ENCODE measurements at regions not wholly inside any gene's neighbourhood (a gene's known extent, or its start where the extent isn't known, plus 50 kb on each side); places are given as distances from the start of the nearest gene placed in this dataset.

DNA sequence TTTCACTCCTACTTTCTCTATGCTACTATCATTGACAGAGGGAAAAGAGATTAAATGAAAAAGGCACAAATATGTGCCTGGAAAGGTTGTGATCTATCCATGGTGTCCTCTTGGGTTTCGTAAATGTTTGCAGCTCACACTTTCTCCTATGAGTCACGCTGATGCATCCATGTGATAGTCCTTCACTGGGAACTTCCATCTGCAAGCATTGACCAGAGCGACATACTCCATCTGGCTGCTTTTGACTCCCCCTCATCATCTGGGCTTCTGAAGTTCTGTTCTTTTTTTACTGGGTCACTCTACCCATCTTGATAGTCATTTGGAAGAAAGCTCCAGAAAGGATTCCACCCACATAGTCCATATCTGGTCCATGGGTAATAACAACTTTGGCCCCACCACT, 84.7 kb upstream of the NDST3 start:
- no peak for TF ChIP-seq PPARA (CRISPR knock-in tag; IDR thresholded peaks at IDR 0.05; ENCODE audit: borderline replicate concordance)
- ATAC-seq = no peak

DNA sequence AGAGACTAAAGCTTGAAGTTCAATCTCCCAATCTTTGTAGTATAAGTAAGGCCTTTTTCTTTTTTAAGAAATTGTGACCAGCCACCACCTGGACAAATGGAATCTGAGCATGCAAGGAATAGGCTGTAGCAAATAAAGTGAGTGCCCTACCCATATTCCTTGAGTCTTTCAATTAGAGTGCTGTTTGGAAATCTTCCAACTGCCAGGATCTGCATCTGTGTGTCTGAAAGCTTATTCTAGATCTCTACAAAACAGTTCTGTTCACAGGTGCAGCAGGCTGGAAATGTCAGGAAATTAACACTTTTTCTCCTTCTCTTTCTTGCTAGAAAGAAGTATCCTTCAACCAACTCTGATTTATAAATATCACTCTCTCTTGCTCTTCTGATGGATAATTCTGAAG, 76.7 kb upstream of the NDST3 start:
- ATAC-seq = no peak
- TF ChIP-seq ZNF70 (CRISPR knock-in tag; IDR thresholded peaks at IDR 0.05) = no peak
- TF ChIP-seq, protein P1, sequence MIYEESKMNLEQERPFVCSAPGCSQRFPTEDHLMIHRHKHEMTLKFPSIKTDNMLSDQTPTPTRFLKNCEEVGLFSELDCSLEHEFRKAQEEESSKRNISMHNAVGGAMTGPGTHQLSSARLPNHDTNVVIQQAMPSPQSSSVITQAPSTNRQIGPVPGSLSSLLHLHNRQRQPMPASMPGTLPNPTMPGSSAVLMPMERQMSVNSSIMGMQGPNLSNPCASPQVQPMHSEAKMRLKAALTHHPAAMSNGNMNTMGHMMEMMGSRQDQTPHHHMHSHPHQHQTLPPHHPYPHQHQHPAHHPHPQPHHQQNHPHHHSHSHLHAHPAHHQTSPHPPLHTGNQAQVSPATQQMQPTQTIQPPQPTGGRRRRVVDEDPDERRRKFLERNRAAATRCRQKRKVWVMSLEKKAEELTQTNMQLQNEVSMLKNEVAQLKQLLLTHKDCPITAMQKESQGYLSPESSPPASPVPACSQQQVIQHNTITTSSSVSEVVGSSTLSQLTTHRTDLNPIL (CRISPR knock-in tag; IDR thresholded peaks at IDR 0.05; ENCODE audit: low read depth) = no peak

DNA sequence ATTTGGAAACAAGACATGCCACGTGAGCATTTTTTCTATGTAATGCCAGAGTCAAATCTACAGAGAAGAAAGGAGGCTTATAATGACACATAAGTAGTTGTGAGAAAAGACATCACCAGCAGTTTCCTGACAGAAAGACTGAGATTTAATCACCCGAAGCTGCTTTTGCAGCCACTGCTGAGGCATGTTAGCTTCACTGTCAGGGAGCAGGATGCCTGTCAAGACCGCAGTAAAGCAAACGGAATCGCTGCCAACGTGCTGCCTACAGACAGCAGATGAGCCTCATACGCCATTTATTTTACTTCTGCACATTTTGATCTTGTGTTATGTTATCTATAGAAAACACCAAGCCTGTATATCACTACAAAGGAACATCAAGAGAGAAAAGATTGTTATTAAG, 68.7 kb upstream of the NDST3 start:
- TF ChIP-seq ZNF565 (CRISPR knock-in tag; conservative IDR thresholded peaks at IDR 0.05; ENCODE audit: low read depth) = no peak
- no peak for TF ChIP-seq PPARA (CRISPR knock-in tag; IDR thresholded peaks at IDR 0.05; ENCODE audit: borderline replicate concordance)
- TF ChIP-seq, protein P2, sequence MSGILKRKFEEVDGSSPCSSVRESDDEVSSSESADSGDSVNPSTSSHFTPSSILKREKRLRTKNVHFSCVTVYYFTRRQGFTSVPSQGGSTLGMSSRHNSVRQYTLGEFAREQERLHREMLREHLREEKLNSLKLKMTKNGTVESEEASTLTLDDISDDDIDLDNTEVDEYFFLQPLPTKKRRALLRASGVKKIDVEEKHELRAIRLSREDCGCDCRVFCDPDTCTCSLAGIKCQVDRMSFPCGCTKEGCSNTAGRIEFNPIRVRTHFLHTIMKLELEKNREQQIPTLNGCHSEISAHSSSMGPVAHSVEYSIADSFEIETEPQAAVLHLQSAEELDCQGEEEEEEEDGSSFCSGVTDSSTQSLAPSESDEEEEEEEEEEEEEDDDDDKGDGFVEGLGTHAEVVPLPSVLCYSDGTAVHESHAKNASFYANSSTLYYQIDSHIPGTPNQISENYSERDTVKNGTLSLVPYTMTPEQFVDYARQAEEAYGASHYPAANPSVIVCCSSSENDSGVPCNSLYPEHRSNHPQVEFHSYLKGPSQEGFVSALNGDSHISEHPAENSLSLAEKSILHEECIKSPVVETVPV (CRISPR knock-in tag; IDR thresholded peaks at IDR 0.05) = no peak
- no peak for TF ChIP-seq OSR1 (CRISPR knock-in tag; IDR thresholded peaks at IDR 0.05)
- no peak for TF ChIP-seq ISL1 (CRISPR knock-in tag; IDR thresholded peaks at IDR 0.05)
- TF ChIP-seq ZNF70 (CRISPR knock-in tag; IDR thresholded peaks at IDR 0.05) = no peak
- TF ChIP-seq, protein P3, sequence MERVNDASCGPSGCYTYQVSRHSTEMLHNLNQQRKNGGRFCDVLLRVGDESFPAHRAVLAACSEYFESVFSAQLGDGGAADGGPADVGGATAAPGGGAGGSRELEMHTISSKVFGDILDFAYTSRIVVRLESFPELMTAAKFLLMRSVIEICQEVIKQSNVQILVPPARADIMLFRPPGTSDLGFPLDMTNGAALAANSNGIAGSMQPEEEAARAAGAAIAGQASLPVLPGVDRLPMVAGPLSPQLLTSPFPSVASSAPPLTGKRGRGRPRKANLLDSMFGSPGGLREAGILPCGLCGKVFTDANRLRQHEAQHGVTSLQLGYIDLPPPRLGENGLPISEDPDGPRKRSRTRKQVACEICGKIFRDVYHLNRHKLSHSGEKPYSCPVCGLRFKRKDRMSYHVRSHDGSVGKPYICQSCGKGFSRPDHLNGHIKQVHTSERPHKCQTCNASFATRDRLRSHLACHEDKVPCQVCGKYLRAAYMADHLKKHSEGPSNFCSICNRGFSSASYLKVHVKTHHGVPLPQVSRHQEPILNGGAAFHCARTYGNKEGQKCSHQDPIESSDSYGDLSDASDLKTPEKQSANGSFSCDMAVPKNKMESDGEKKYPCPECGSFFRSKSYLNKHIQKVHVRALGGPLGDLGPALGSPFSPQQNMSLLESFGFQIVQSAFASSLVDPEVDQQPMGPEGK (CRISPR knock-in tag; IDR thresholded peaks at IDR 0.05; ENCODE audit: borderline replicate concordance) = no peak
- no peak for TF ChIP-seq SNAI2 (CRISPR knock-in tag; IDR thresholded peaks at IDR 0.05)
- TF ChIP-seq TCF4 (CRISPR knock-in tag; IDR thresholded peaks at IDR 0.05; ENCODE audit: borderline replicate concordance) = no peak
- peak; percentile 32; the same call in 1 of the 3 replicates for ATAC-seq

DNA sequence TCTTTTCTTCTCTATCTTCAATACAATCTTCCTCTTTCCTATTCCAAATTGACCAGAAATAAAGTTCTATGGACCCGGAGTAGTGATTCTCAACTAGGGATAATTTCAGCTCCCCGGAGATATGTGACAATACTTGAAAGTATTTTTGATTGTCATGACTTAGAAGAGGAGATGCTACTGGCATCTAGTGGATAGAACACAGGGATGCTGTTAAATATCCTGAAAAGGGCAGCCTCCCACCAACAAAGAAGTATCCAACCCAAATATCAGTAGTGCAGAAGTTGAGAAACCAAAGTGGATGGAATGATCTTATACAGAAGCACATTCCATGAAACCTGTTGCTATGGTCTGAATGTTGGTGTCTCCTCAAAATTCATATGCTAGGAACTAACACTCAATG, 65.7 kb upstream of the NDST3 start:
- peak; percentile 49; the same call in 1 of the 3 replicates for ATAC-seq
- TF ChIP-seq ESRRG (CRISPR knock-in tag; IDR thresholded peaks at IDR 0.05) (no peak), ZFP30 (CRISPR knock-in tag; IDR thresholded peaks at IDR 0.05) (no peak), ZFP3 (CRISPR knock-in tag; IDR thresholded peaks at IDR 0.05) (no peak), ISL1 (CRISPR knock-in tag; IDR thresholded peaks at IDR 0.05) (no peak), ZNF70 (CRISPR knock-in tag; IDR thresholded peaks at IDR 0.05) (no peak), ZC3H10 (CRISPR knock-in tag; IDR thresholded peaks at IDR 0.05) (no peak), CSDC2 (CRISPR knock-in tag; IDR thresholded peaks at IDR 0.05) (no peak), ZNF565 (CRISPR knock-in tag; conservative IDR thresholded peaks at IDR 0.05; ENCODE audit: low read depth) (no peak), TCF4 (CRISPR knock-in tag; IDR thresholded peaks at IDR 0.05; ENCODE audit: borderline replicate concordance) (no peak), RARB (CRISPR knock-in tag; IDR thresholded peaks at IDR 0.05) (no peak)
- TF ChIP-seq, protein P2 (CRISPR knock-in tag; IDR thresholded peaks at IDR 0.05) = no peak
- TF ChIP-seq, protein P1 (CRISPR knock-in tag; IDR thresholded peaks at IDR 0.05; ENCODE audit: low read depth) = no peak
- TF ChIP-seq, protein P4, sequence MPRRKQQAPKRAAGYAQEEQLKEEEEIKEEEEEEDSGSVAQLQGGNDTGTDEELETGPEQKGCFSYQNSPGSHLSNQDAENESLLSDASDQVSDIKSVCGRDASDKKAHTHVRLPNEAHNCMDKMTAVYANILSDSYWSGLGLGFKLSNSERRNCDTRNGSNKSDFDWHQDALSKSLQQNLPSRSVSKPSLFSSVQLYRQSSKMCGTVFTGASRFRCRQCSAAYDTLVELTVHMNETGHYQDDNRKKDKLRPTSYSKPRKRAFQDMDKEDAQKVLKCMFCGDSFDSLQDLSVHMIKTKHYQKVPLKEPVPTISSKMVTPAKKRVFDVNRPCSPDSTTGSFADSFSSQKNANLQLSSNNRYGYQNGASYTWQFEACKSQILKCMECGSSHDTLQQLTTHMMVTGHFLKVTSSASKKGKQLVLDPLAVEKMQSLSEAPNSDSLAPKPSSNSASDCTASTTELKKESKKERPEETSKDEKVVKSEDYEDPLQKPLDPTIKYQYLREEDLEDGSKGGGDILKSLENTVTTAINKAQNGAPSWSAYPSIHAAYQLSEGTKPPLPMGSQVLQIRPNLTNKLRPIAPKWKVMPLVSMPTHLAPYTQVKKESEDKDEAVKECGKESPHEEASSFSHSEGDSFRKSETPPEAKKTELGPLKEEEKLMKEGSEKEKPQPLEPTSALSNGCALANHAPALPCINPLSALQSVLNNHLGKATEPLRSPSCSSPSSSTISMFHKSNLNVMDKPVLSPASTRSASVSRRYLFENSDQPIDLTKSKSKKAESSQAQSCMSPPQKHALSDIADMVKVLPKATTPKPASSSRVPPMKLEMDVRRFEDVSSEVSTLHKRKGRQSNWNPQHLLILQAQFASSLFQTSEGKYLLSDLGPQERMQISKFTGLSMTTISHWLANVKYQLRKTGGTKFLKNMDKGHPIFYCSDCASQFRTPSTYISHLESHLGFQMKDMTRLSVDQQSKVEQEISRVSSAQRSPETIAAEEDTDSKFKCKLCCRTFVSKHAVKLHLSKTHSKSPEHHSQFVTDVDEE (CRISPR knock-in tag; IDR thresholded peaks at IDR 0.05) = no peak
- TF ChIP-seq, protein P5, sequence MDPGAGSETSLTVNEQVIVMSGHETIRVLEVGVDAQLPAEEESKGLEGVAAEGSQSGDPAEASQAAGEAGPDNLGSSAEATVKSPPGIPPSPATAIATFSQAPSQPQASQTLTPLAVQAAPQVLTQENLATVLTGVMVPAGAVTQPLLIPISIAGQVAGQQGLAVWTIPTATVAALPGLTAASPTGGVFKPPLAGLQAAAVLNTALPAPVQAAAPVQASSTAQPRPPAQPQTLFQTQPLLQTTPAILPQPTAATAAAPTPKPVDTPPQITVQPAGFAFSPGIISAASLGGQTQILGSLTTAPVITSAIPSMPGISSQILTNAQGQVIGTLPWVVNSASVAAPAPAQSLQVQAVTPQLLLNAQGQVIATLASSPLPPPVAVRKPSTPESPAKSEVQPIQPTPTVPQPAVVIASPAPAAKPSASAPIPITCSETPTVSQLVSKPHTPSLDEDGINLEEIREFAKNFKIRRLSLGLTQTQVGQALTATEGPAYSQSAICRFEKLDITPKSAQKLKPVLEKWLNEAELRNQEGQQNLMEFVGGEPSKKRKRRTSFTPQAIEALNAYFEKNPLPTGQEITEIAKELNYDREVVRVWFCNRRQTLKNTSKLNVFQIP (CRISPR knock-in tag; IDR thresholded peaks at IDR 0.05; ENCODE audit: borderline replicate concordance, low read depth) = no peak
- TF ChIP-seq, protein P3 (CRISPR knock-in tag; IDR thresholded peaks at IDR 0.05; ENCODE audit: borderline replicate concordance) = no peak
